Kidney (tissue), 13 donors: ENCODE measurements at regions not wholly inside any gene's neighbourhood (a gene's known extent, or its start where the extent isn't known, plus 50 kb on each side); places are given as distances from the start of the nearest gene placed in this dataset.

Source experiments
- DNase-seq, 5 donors: peaks; one replicate each; pipeline ENCODE4 v3.0.0-alpha.2; 2013 to 2020
- FAIRE-seq: peaks from 2 replicates; lab custom pipeline; 2012; peaks lifted over from hg19 to GRCh38; lab: Jason Lieb, UNC
- H3K27ac ChIP-seq, 2 donors: one replicate each; pipeline ENCODE4 v1.7.0; 2013; ENCODE audit warnings: low read depth in 2 of 2, low read length in 2 of 2, inconsistent platforms in 1 of 2
- H3K27me3 ChIP-seq: one replicate; pipeline ENCODE4 v1.7.1; 2013; ENCODE audit warnings: low read length, inconsistent platforms; ENCODE audit not compliant: control insufficient read depth, insufficient read depth
- H3K36me3 ChIP-seq, 3 donors: one replicate each; pipeline versions ENCODE4 v1.7.0 to v1.7.1; 2013; ENCODE audit warnings: low read length in 3 of 3, control low read depth in 1 of 3, inconsistent platforms in 1 of 3; ENCODE audit not compliant: insufficient read depth in 3 of 3, control insufficient read depth in 2 of 3
- H3K4me1 ChIP-seq, 3 donors: one replicate each; pipeline versions ENCODE4 v1.7.0 to v1.7.1; 2013; ENCODE audit warnings: low read length in 3 of 3, inconsistent platforms in 1 of 3, low read depth in 1 of 3; ENCODE audit not compliant: control insufficient read depth in 2 of 3, insufficient read depth in 2 of 3
- H3K4me3 ChIP-seq, 3 donors: one replicate each; pipeline versions ENCODE4 v1.7.0 to v1.8.1; 2013; ENCODE audit warnings: low read length in 3 of 3, control low read depth in 1 of 3, inconsistent platforms in 1 of 3
- H3K9ac ChIP-seq, 3 donors: one replicate each; pipeline versions ENCODE4 v1.7.0 to v1.7.1; 2013; ENCODE audit warnings: low read length in 3 of 3, control low read depth in 1 of 3, inconsistent platforms in 1 of 3
- H3K9me3 ChIP-seq, 3 donors: one replicate each; pipeline versions ENCODE4 v1.7.0 to v1.7.1; 2013; ENCODE audit warnings: low read length in 3 of 3, control low read depth in 1 of 3, inconsistent platforms in 1 of 3; ENCODE audit not compliant: control insufficient read depth in 2 of 3, insufficient read depth in 1 of 3
- intact Hi-C: fragments of 100-400 bp; cut with DNase I; formaldehyde crosslinking; loops from one replicate; pipeline ENCODE4 v1.11.1; 2022
- TF ChIP-seq, protein P1 (sequence below): IDR thresholded peaks from 3 replicates; pipeline ENCODE4 v1.5.1; 2012; ENCODE audit warnings: mild to moderate bottlenecking, moderate library complexity, borderline replicate concordance; ENCODE audit not compliant: insufficient read depth; ENCODE audit errors: extremely low read depth
- donor health status: control.
- donor health status: control.
- donor health status: control.
- donor health status: control.
- donor health status: control.
- donor health status: DM: yes; HTN: yes; CAD: no.
- donor health status: Normal renal cell carcinoma (clear cell type).

DNA sequence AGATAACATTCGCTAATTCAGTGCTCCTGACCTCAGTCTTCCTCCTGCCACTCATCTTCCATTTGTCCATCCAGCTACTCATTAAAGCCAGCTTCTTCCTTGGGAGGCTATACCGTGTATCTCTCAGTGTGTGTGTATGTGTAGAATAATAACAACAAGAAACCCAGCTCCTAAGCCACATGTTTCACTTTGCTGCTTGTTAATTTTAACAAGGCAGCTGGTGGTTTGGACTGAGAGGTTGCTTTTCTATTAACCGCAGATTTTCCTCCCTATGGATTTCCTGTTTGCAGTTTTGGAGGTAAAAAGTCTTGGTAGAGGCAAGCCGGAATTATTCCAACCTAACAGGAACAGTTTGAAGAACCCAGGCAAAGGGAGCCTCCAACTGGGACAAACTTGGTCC, 165.0 kb downstream of the ADAMTS15 start:
- TF ChIP-seq, protein P1, sequence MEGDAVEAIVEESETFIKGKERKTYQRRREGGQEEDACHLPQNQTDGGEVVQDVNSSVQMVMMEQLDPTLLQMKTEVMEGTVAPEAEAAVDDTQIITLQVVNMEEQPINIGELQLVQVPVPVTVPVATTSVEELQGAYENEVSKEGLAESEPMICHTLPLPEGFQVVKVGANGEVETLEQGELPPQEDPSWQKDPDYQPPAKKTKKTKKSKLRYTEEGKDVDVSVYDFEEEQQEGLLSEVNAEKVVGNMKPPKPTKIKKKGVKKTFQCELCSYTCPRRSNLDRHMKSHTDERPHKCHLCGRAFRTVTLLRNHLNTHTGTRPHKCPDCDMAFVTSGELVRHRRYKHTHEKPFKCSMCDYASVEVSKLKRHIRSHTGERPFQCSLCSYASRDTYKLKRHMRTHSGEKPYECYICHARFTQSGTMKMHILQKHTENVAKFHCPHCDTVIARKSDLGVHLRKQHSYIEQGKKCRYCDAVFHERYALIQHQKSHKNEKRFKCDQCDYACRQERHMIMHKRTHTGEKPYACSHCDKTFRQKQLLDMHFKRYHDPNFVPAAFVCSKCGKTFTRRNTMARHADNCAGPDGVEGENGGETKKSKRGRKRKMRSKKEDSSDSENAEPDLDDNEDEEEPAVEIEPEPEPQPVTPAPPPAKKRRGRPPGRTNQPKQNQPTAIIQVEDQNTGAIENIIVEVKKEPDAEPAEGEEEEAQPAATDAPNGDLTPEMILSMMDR: no peak
- Histone ChIP-seq H3K36me3 (no peaks in the 10 kb centered on the region), H3K4me3 (no peak overlapping the region), H3K27ac (no peak overlapping the region), H3K9ac (no peak overlapping the region), H3K4me1 (no peaks in the 10 kb centered on the region), H3K9me3 (peaks cover 0 to 10% (median 0%) of the 10 kb centered on the region in 3 donors), H3K27me3 (no peaks in the 10 kb centered on the region)
- intact Hi-C loops: no loop called here
- FAIRE-seq (no peak), DNase-seq (no peak)

DNA sequence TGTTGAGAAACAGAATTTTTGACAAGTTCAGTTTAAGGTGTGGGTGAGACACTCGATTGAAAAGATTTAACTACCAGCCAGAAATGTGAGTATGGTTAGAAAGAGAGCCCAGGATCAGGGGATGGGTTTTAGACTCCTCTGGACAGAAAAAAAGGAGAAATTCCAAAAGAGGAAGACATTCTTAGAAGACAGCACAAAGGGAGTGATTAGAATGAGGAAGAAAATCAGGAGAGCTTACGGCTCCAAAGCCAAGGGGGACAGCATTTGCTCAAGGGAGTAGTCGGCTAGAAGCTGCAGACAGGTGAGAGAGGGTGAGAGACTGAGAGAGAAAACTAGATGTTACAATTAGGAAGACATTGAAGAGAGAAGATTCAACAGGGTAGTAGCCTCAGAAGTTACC, 166.1 kb downstream of the ADAMTS15 start:
- Histone ChIP-seq H3K9me3 (peaks cover 0 to 10% (median 0%) of the 10 kb centered on the region in 3 donors), H3K4me3 (no peak overlapping the region), H3K27ac (no peak overlapping the region), H3K27me3 (no peaks in the 10 kb centered on the region), H3K9ac (no peak overlapping the region), H3K36me3 (no peaks in the 10 kb centered on the region), H3K4me1 (no peaks in the 10 kb centered on the region)
- intact Hi-C loops: no loop called here
- TF ChIP-seq, protein P1: no peak
- no peak for DNase-seq
- no peak for FAIRE-seq

DNA sequence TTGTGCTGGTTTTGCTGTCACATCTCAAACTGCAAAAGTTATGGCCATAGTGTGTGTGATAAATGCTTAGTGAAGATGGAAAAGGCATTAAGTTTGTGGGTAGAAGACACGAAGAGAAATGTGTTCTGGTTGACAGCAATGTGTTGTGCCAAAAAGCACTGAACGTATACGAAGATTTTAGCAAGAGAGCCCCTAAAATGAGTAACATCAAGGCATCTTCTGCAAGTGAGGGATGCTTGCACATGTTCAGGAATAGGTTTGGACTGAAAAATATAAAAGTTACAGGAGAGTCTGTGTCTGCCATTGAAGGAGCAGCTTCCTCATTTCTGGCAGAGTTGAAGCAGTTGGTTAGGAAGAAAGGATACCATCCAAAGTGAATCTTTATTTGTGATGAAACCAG, 167.1 kb downstream of the ADAMTS15 start:
- no peak overlapping the region for H3K27ac ChIP-seq
- no peak overlapping the region for H3K4me3 ChIP-seq
- H3K27me3 ChIP-seq: no peaks in the 10 kb centered on the region
- intact Hi-C loops: no loop called here
- no peaks in the 10 kb centered on the region for H3K4me1 ChIP-seq
- TF ChIP-seq, protein P1: no peak
- H3K9ac ChIP-seq: no peak overlapping the region
- FAIRE-seq (no peak), DNase-seq (no peak)
- H3K36me3 ChIP-seq: no peaks in the 10 kb centered on the region
- peaks cover 0 to 10% (median 0%) of the 10 kb centered on the region in 3 donors for H3K9me3 ChIP-seq

DNA sequence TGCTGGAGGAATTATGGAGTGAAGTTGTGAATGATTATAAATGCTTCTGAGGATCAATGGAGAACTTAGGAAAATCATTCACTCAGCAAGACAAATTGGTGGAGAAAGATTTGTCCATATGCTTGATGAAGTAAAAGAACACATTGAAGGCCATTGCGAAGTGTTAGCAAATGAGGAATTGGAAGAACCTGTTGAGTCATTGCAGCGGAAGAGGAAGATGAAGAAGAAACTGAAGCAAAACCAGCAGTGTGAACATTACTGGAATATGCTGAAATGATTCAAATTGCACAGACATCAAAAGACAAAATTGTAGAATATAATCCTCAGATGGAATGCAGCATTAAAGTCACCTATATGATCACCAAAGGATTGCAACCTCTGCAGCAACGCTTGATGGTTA, 168.1 kb downstream of the ADAMTS15 start:
- H3K9me3 ChIP-seq: peaks cover 0 to 10% (median 0%) of the 10 kb centered on the region in 3 donors
- no peaks in the 10 kb centered on the region for H3K36me3 ChIP-seq
- intact Hi-C loops: no loop called here
- no peaks in the 10 kb centered on the region for H3K4me1 ChIP-seq
- TF ChIP-seq, protein P1: no peak
- DNase-seq (no peak), FAIRE-seq (no peak)
- H3K27me3 ChIP-seq: no peaks in the 10 kb centered on the region
- no peak overlapping the region for H3K27ac ChIP-seq
- no peak overlapping the region for H3K9ac ChIP-seq
- no peak overlapping the region for H3K4me3 ChIP-seq
